ENCODE measurements at regions not wholly inside any gene's neighbourhood (a gene's known extent, or its start where the extent isn't known, plus 50 kb on each side); places are given as distances from the start of the nearest gene placed in this dataset.

GRCh38 chr3:193978486-193978885, 157.5 kb upstream of the HES1 start:
- Histone ChIP-seq H3K4me3 (ENCODE audit: low read depth, low read length) (peak overlapping the region; percentile 16), H3K36me3 (ENCODE audit: control insufficient read depth in 1 of 2, insufficient read depth in 2 of 2, low read length in 2 of 2) (no peaks in the 10 kb centered on the region), H2BK120ac (ENCODE audit: insufficient read depth, low read length, poor library complexity) (no peak overlapping the region), H2AFZ (ENCODE audit: insufficient read depth, low read length, poor library complexity) (no peak overlapping the region), H2BK12ac (ENCODE audit: low read length) (no peak overlapping the region), H2AK5ac (ENCODE audit: low read length) (no peak overlapping the region), H3K79me1 (ENCODE audit: low read length) (no peaks in the 10 kb centered on the region), H3K18ac (ENCODE audit: low read length) (no peak overlapping the region), H3K27me3 (ENCODE audit: insufficient read depth, low read length) (no peaks in the 10 kb centered on the region), H3K23ac (ENCODE audit: low read length) (no peak overlapping the region), H3K14ac (ENCODE audit: low read length) (no peak overlapping the region), H4K8ac (ENCODE audit: low read depth, low read length) (no peak overlapping the region), H3K9ac (ENCODE audit: low read length) (no peak overlapping the region), H4K91ac (ENCODE audit: low read depth, low read length) (no peak overlapping the region), H3K79me2 (ENCODE audit: control insufficient read depth, insufficient read depth, low read length, poor library complexity) (no peaks in the 10 kb centered on the region), H3K4me1 (ENCODE audit: control insufficient read depth in 1 of 2, insufficient read depth in 2 of 2, low read length in 2 of 2) (peaks cover 7 to 12% of the 10 kb centered on the region in 2 experiments), H3K9me3 (ENCODE audit: insufficient read depth, low read depth, low read length) (no peaks in the 10 kb centered on the region), H3K4ac (ENCODE audit: low read depth, low read length) (no peak overlapping the region), H4K12ac (ENCODE audit: low read depth, low read length) (no peak overlapping the region), H3K4me2 (ENCODE audit: low read length) (no peak overlapping the region), H2BK5ac (ENCODE audit: low read depth, low read length, poor library complexity) (no peak overlapping the region), H3K27ac (ENCODE audit: low read depth, low read length) (no peak overlapping the region)
- peak; percentile 98 to 99 for DNase-seq
- WGBS (ENCODE audit: extremely low coverage, insufficient coverage, insufficient read length) = no CpG with 5 or more reads among the region's 6 CpGs

- Histone ChIP-seq H2BK5ac (ENCODE audit: low read depth, low read length, poor library complexity) (no peak overlapping the region), H4K8ac (ENCODE audit: low read depth, low read length) (no peak overlapping the region), H2AFZ (ENCODE audit: insufficient read depth, low read length, poor library complexity) (no peak overlapping the region), H3K79me2 (ENCODE audit: control insufficient read depth, insufficient read depth, low read length, poor library complexity) (no peaks in the 10 kb centered on the region), H4K91ac (ENCODE audit: low read depth, low read length) (no peak overlapping the region), H3K4me3 (ENCODE audit: low read depth, low read length) (no peak overlapping the region), H3K27ac (ENCODE audit: low read depth, low read length) (no peak overlapping the region), H3K27me3 (ENCODE audit: insufficient read depth, low read length) (no peaks in the 10 kb centered on the region), H3K23ac (ENCODE audit: low read length) (no peak overlapping the region), H3K9me3 (ENCODE audit: insufficient read depth, low read depth, low read length) (no peaks in the 10 kb centered on the region), H2AK5ac (ENCODE audit: low read length) (no peak overlapping the region), H2BK120ac (ENCODE audit: insufficient read depth, low read length, poor library complexity) (no peak overlapping the region), H3K79me1 (ENCODE audit: low read length) (no peaks in the 10 kb centered on the region), H2BK12ac (ENCODE audit: low read length) (no peak overlapping the region), H3K14ac (ENCODE audit: low read length) (no peak overlapping the region), H4K12ac (ENCODE audit: low read depth, low read length) (no peak overlapping the region), H3K18ac (ENCODE audit: low read length) (no peak overlapping the region), H3K4me1 (ENCODE audit: control insufficient read depth in 1 of 2, insufficient read depth in 2 of 2, low read length in 2 of 2) (no peaks in the 10 kb centered on the region), H3K4ac (ENCODE audit: low read depth, low read length) (no peak overlapping the region), H3K4me2 (ENCODE audit: low read length) (no peak overlapping the region), H3K9ac (ENCODE audit: low read length) (no peak overlapping the region), H3K36me3 (ENCODE audit: control insufficient read depth in 1 of 2, insufficient read depth in 2 of 2, low read length in 2 of 2) (no peaks in the 10 kb centered on the region)
- no peak for DNase-seq
- WGBS (ENCODE audit: extremely low coverage, insufficient coverage, insufficient read length) = no CpG with 5 or more reads among the region's 7 CpGs
Measured at GRCh38 chr3:193980326-193980725, 155.6 kb upstream of the HES1 start.

DNA sequence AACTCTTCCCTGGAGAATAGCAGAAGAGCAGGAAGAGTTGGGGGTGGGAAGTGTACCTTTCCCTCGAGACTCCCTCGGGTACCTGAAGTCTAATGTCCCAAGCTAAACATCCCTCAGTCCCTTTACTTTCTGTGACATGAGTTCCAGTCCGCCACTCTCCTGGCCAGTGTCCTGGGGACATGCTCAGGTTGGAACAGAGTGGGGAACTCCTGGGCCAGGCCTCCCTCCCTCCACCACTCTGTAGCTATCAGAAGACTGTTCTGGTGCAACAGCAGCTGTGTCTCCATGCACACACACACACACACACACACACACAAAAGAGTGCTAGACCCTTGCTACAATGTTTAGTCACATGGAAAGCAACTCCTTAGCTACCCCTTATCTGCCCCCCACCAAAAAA, 155.0 kb upstream of the HES1 start:
- Histone ChIP-seq H2AK5ac (ENCODE audit: low read length) (no peak overlapping the region), H3K79me1 (ENCODE audit: low read length) (no peaks in the 10 kb centered on the region), H3K36me3 (ENCODE audit: control insufficient read depth in 1 of 2, insufficient read depth in 2 of 2, low read length in 2 of 2) (no peaks in the 10 kb centered on the region), H2AFZ (ENCODE audit: insufficient read depth, low read length, poor library complexity) (no peak overlapping the region), H2BK5ac (ENCODE audit: low read depth, low read length, poor library complexity) (no peak overlapping the region), H3K4me3 (ENCODE audit: low read depth, low read length) (no peak overlapping the region), H3K4me2 (ENCODE audit: low read length) (no peak overlapping the region), H2BK12ac (ENCODE audit: low read length) (no peak overlapping the region), H2BK120ac (ENCODE audit: insufficient read depth, low read length, poor library complexity) (no peak overlapping the region), H3K14ac (ENCODE audit: low read length) (no peak overlapping the region), H4K12ac (ENCODE audit: low read depth, low read length) (no peak overlapping the region), H3K18ac (ENCODE audit: low read length) (no peak overlapping the region), H3K27me3 (ENCODE audit: insufficient read depth, low read length) (no peaks in the 10 kb centered on the region), H3K9ac (ENCODE audit: low read length) (no peak overlapping the region), H3K23ac (ENCODE audit: low read length) (no peak overlapping the region), H4K8ac (ENCODE audit: low read depth, low read length) (no peak overlapping the region), H3K27ac (ENCODE audit: low read depth, low read length) (no peak overlapping the region), H3K4me1 (ENCODE audit: control insufficient read depth in 1 of 2, insufficient read depth in 2 of 2, low read length in 2 of 2) (no peaks in the 10 kb centered on the region), H4K91ac (ENCODE audit: low read depth, low read length) (no peak overlapping the region), H3K79me2 (ENCODE audit: control insufficient read depth, insufficient read depth, low read length, poor library complexity) (no peaks in the 10 kb centered on the region), H3K4ac (ENCODE audit: low read depth, low read length) (no peak overlapping the region), H3K9me3 (ENCODE audit: insufficient read depth, low read depth, low read length) (no peaks in the 10 kb centered on the region)
- no CpG with 5 or more reads among the region's 3 CpGs for WGBS (ENCODE audit: extremely low coverage, insufficient coverage, insufficient read length)
- DNase-seq = no peak

- no peak overlapping the region for H2BK5ac ChIP-seq (ENCODE audit: low read depth, low read length, poor library complexity)
- H3K9me3 ChIP-seq (ENCODE audit: insufficient read depth, low read depth, low read length) = no peaks in the 10 kb centered on the region
- no peak for DNase-seq
- no peak overlapping the region for H3K23ac ChIP-seq (ENCODE audit: low read length)
- H2AK5ac ChIP-seq (ENCODE audit: low read length) = no peak overlapping the region
- no peak overlapping the region for H3K4me3 ChIP-seq (ENCODE audit: low read depth, low read length)
- no peak overlapping the region for H2BK120ac ChIP-seq (ENCODE audit: insufficient read depth, low read length, poor library complexity)
- no peak overlapping the region for H2AFZ ChIP-seq (ENCODE audit: insufficient read depth, low read length, poor library complexity)
- no peak overlapping the region for H2BK12ac ChIP-seq (ENCODE audit: low read length)
- no peaks in the 10 kb centered on the region for H3K79me1 ChIP-seq (ENCODE audit: low read length)
- no peaks in the 10 kb centered on the region for H3K4me1 ChIP-seq (ENCODE audit: control insufficient read depth in 1 of 2, insufficient read depth in 2 of 2, low read length in 2 of 2)
- H3K9ac ChIP-seq (ENCODE audit: low read length) = no peak overlapping the region
- no peak overlapping the region for H3K27ac ChIP-seq (ENCODE audit: low read depth, low read length)
- H3K4me2 ChIP-seq (ENCODE audit: low read length) = no peak overlapping the region
- no peak overlapping the region for H3K18ac ChIP-seq (ENCODE audit: low read length)
- H3K36me3 ChIP-seq (ENCODE audit: control insufficient read depth in 1 of 2, insufficient read depth in 2 of 2, low read length in 2 of 2) = no peaks in the 10 kb centered on the region
- no peak overlapping the region for H4K12ac ChIP-seq (ENCODE audit: low read depth, low read length)
- WGBS (ENCODE audit: extremely low coverage, insufficient coverage, insufficient read length) = no CpG with 5 or more reads among the region's 4 CpGs
- H3K27me3 ChIP-seq (ENCODE audit: insufficient read depth, low read length) = no peaks in the 10 kb centered on the region
- H4K91ac ChIP-seq (ENCODE audit: low read depth, low read length) = no peak overlapping the region
- H3K14ac ChIP-seq (ENCODE audit: low read length) = no peak overlapping the region
- no peaks in the 10 kb centered on the region for H3K79me2 ChIP-seq (ENCODE audit: control insufficient read depth, insufficient read depth, low read length, poor library complexity)
- H3K4ac ChIP-seq (ENCODE audit: low read depth, low read length) = no peak overlapping the region
- no peak overlapping the region for H4K8ac ChIP-seq (ENCODE audit: low read depth, low read length)
Measured at GRCh38 chr3:193981504-193981903, 154.4 kb upstream of the HES1 start.
